ENCODE measurements at regions not wholly inside any gene's neighbourhood (a gene's known extent, or its start where the extent isn't known, plus 50 kb on each side); places are given as distances from the start of the nearest gene placed in this dataset.
A peak's percentile ranks its signal among the peaks of the same experiment; 100 is the strongest.

DNA sequence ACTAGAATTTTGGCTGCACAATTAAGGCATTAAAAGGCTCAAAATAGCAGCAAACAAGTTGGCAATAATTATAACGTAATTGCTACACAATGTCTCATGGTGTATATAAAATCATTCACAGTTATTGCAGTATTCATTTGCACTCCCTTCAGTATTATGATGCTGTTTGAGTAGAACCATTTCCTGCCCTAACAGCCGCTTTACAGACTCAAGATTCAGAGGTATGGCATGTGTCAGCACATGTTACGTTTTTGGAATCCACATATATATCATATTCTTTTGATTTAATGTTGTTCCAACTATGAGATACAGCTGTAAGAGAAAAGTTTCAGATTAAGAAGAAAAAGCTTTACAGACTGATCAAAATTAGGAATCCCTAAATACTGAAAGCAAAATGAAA lies 56.3 kb upstream of the NCKAP5 start:
- Histone ChIP-seq H3K4me3 (ENCODE audit: low read length) (no peak overlapping the region), H3K9ac (ENCODE audit: low read depth, low read length) (no peak overlapping the region), H3K27me3 (ENCODE audit: insufficient read depth, low read length) (no peaks in the 10 kb centered on the region), H3K27ac (ENCODE audit: low read depth, low read length) (no peak overlapping the region), H3K36me3 (ENCODE audit: insufficient read depth, low read length) (no peaks in the 10 kb centered on the region), H3K9me3 (ENCODE audit: insufficient read depth, low read depth, low read length) (0 out of 2 replicates have a peak, but pooled peaks cover 2% of the 10 kb centered on the region), H3K4me1 (ENCODE audit: insufficient read depth, low read length) (peaks cover 7% of the 10 kb centered on the region)
- 95% methylated on average over 2 of the region's 3 CpGs for WGBS

DNA sequence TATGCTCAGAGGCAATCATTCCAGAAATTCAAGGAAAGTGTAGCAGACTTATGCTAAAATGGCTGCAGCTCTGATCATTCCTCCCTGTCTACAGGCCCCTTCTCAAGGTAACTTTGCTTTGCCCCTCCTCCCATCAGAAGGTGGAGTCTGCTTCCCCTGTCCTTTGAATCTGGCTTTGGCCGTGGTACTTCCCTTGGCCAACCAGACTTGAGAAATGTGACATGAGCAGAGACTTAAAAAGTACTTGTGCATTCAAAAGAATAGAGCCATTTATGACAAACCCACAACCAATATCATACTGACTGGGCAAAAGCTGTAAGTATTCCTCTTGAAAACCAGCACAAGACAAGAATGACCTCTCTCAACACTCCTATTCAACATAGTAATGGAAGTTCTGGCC lies 59.5 kb upstream of the NCKAP5 start:
- Histone ChIP-seq H3K27me3 (ENCODE audit: insufficient read depth, low read length) (no peaks in the 10 kb centered on the region), H3K4me1 (ENCODE audit: insufficient read depth, low read length) (peaks cover 7% of the 10 kb centered on the region), H3K9me3 (ENCODE audit: insufficient read depth, low read depth, low read length) (0 out of 2 replicates have a peak, but pooled peaks cover 2% of the 10 kb centered on the region), H3K27ac (ENCODE audit: low read depth, low read length) (no peak overlapping the region), H3K9ac (ENCODE audit: low read depth, low read length) (no peak overlapping the region), H3K36me3 (ENCODE audit: insufficient read depth, low read length) (no peaks in the 10 kb centered on the region), H3K4me3 (ENCODE audit: low read length) (no peak overlapping the region)
- 89% methylated on average over 1 of the region's 1 CpG for WGBS

DNA sequence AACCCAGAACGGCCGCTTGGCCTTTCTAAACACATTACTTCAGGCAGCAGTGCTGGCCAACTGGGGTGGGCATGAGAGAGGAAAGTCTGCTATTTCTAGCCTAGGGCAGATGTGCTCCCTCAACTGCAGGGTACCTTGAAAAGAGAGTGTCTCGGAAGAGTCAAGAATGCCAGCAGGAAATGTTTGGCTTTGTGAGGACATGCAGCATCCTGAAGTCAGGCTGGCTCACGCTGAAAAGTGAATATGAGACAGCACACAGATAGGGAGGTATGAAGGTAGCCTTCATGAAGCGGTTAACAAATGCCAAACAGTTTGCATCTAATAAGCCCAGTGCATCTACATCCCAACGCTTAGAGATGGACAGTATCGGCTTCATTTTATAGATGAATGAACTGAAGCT lies 65.0 kb upstream of the NCKAP5 start:
- Histone ChIP-seq H3K27me3 (ENCODE audit: insufficient read depth, low read length) (no peaks in the 10 kb centered on the region), H3K9ac (ENCODE audit: low read depth, low read length) (no peak overlapping the region), H3K4me1 (ENCODE audit: insufficient read depth, low read length) (peaks cover 6% of the 10 kb centered on the region; the same call in 1 of the 2 replicates), H3K36me3 (ENCODE audit: insufficient read depth, low read length) (no peaks in the 10 kb centered on the region), H3K27ac (ENCODE audit: low read depth, low read length) (no peak overlapping the region), H3K4me3 (ENCODE audit: low read length) (no peak overlapping the region), H3K9me3 (ENCODE audit: insufficient read depth, low read depth, low read length) (no peaks in the 10 kb centered on the region)
- WGBS: 92% methylated on average over 7 of the region's 7 CpGs

DNA sequence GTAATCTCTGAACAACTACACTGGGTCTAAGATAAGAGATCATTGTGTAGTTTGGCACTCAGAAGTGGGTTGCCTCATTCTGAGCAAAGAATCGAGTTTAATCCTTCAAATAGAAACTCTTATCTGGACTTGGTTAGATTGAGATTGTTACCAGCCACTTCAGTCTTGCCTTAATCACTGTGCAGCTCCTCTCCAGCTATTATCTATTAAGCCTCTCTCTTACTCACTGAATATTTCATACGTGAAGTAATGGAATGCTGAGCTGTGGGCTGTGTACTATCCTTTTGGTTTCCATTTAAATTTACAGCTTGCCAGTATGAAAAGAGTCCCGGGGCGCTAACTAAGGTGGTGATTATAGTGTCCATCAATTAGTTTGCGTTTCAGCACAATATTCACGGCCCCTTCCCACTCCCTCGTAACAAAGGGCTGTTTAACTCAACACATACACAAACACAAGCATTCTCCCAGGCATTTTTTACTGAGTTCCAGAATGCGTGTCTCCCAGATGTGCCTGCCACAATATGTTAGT lies 65.7 kb upstream of the NCKAP5 start:
- Histone ChIP-seq H3K9me3 (ENCODE audit: insufficient read depth, low read depth, low read length) (no peaks in the 10 kb centered on the region), H3K4me1 (ENCODE audit: insufficient read depth, low read length) (peaks cover 6% of the 10 kb centered on the region; the same call in 1 of the 2 replicates), H3K27ac (ENCODE audit: low read depth, low read length) (no peak overlapping the region), H3K36me3 (ENCODE audit: insufficient read depth, low read length) (no peaks in the 10 kb centered on the region), H3K4me3 (ENCODE audit: low read length) (no peak overlapping the region), H3K27me3 (ENCODE audit: insufficient read depth, low read length) (no peaks in the 10 kb centered on the region), H3K9ac (ENCODE audit: low read depth, low read length) (no peak overlapping the region)
- 92% methylated on average over 8 of the region's 8 CpGs for WGBS

DNA sequence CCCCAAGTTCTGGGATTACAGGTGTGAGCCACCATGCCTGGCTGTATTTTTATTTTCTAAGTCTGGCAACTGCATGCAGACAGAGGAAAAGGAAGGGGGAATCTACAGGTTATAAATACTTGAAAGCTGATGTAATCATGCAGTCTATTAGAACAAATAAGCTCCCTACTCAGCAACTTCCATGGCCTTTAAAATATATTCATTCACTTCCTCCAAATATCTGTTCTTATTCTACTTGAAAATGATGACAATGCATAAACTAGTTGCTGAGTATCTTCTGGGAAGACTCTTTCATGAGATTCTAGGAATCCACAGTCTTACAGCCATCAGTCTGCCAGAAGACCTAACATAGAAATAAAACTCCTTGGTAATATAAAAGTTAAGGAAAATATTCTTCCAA lies 66.9 kb upstream of the NCKAP5 start:
- Histone ChIP-seq H3K4me3 (ENCODE audit: low read length) (no peak overlapping the region), H3K36me3 (ENCODE audit: insufficient read depth, low read length) (no peaks in the 10 kb centered on the region), H3K27me3 (ENCODE audit: insufficient read depth, low read length) (no peaks in the 10 kb centered on the region), H3K9me3 (ENCODE audit: insufficient read depth, low read depth, low read length) (no peaks in the 10 kb centered on the region), H3K27ac (ENCODE audit: low read depth, low read length) (no peak overlapping the region), H3K9ac (ENCODE audit: low read depth, low read length) (no peak overlapping the region), H3K4me1 (ENCODE audit: insufficient read depth, low read length) (peaks cover 6% of the 10 kb centered on the region; the same call in 1 of the 2 replicates)

DNA sequence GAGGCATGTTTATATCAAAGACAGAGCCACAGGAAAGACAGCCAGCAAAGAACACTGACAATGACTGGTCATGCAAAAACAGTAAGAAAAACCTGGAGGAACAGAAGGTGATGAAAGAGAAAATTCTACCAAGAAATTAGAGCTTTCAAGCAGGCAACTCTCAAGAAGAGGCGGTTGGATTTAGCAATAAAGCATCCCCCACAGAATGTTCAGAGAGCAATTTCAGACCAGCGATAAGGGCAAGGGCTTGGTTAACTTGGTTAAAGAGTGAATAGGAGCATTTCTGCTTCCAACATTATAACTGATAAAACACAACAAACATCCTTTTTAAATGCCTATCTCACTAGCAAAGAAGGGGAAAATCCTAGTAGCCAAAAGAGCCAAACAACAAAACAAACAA lies 68.0 kb upstream of the NCKAP5 start:
- Histone ChIP-seq H3K27me3 (ENCODE audit: insufficient read depth, low read length) (no peaks in the 10 kb centered on the region), H3K4me1 (ENCODE audit: insufficient read depth, low read length) (peaks cover 6% of the 10 kb centered on the region; the same call in 1 of the 2 replicates), H3K36me3 (ENCODE audit: insufficient read depth, low read length) (no peaks in the 10 kb centered on the region), H3K9ac (ENCODE audit: low read depth, low read length) (no peak overlapping the region), H3K9me3 (ENCODE audit: insufficient read depth, low read depth, low read length) (no peaks in the 10 kb centered on the region), H3K27ac (ENCODE audit: low read depth, low read length) (no peak overlapping the region), H3K4me3 (ENCODE audit: low read length) (no peak overlapping the region)
- WGBS: 100% methylated on average over 2 of the region's 2 CpGs

DNA sequence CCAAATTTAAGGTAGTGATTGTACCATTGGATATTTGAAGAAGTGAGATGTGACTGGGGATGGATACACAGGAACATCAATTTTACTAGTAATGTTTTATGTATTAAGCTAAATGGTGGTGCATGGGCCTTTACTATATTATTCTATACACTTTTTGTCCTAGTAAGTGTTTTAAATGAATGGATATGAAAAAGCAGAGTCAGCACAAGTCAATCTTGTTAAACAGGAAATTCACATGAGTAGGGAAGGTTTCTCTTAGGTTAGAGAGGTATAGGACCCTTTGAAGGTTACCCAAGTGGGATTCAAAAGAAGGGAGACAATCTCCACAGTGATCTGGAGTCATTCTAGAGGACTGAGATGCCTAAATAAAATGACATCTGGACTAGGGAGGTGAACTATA lies 71.8 kb upstream of the NCKAP5 start:
- no peak overlapping the region for H3K27ac ChIP-seq (ENCODE audit: low read depth, low read length)
- H3K4me1 ChIP-seq (ENCODE audit: insufficient read depth, low read length): peaks cover 24% of the 10 kb centered on the region
- H3K27me3 ChIP-seq (ENCODE audit: insufficient read depth, low read length): no peaks in the 10 kb centered on the region
- H3K9me3 ChIP-seq (ENCODE audit: insufficient read depth, low read depth, low read length): no peaks in the 10 kb centered on the region
- no peak overlapping the region for H3K9ac ChIP-seq (ENCODE audit: low read depth, low read length)
- H3K36me3 ChIP-seq (ENCODE audit: insufficient read depth, low read length): no peaks in the 10 kb centered on the region
- no peak overlapping the region for H3K4me3 ChIP-seq (ENCODE audit: low read length)

DNA sequence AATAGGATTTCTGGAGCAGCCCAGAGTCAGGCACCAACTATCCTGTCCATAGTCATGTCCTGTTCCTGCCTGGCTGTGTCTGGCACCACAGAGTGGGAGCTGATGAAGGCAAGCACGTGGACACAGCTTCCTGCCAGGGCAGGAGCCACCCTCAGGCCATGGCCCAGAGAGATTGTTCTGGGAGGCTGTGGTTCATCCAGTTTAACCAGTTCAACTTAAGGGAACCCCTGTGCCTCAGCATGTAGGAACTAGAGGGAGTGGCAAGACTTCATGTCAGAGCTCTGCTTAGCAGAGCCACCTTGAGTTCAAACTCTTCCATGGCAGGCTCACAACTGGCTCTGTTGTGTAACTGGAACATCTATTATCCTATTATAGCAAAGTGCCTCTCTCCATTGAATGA lies 73.2 kb upstream of the NCKAP5 start:
- H3K9me3 ChIP-seq (ENCODE audit: insufficient read depth, low read depth, low read length): no peaks in the 10 kb centered on the region
- H3K36me3 ChIP-seq (ENCODE audit: insufficient read depth, low read length): no peaks in the 10 kb centered on the region
- no peak overlapping the region for H3K27ac ChIP-seq (ENCODE audit: low read depth, low read length)
- H3K27me3 ChIP-seq (ENCODE audit: insufficient read depth, low read length): no peaks in the 10 kb centered on the region
- H3K9ac ChIP-seq (ENCODE audit: low read depth, low read length): no peak overlapping the region
- H3K4me3 ChIP-seq (ENCODE audit: low read length): no peak overlapping the region
- H3K4me1 ChIP-seq (ENCODE audit: insufficient read depth, low read length): peaks cover 24% of the 10 kb centered on the region
- 51% methylated on average over 1 of the region's 1 CpG for WGBS

DNA sequence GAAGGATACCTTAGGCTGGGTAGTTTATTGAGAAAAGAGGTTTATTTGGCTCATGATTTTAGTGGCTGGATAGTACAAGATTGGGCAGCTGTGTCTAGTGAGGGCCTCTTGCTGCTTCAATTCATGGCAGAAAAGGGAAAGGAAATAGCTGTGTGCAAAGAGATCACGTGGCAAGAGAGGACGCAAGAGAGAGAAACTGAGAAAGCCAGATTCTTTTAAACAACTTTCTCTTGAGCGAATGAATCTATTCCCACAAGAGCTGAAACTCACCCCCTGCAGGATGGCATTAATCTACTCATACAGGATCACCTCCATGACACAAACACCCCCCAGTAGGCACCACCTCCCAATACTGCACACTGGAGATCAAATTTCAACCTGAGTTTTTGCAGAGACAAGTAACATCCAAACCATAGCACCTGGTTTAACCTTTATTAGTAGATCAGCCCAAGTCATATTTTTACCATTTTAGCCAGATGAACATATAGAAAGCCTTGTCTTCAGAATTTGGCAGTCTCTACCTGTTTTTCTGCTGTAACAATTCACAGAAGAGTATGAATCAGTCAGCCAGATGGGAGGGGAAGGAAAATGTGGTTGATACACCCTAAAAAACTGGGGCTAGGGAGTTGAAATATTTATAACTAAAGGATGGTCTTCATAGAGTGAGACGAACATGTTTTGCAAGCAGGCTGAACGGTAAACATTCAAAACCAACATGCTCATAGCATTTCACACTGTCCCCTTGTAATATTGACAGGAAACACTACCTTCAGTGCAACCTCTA lies 73.9 kb upstream of the NCKAP5 start:
- H3K27ac ChIP-seq (ENCODE audit: low read depth, low read length): no peak overlapping the region
- WGBS: 86% methylated on average over 5 of the region's 5 CpGs

DNA sequence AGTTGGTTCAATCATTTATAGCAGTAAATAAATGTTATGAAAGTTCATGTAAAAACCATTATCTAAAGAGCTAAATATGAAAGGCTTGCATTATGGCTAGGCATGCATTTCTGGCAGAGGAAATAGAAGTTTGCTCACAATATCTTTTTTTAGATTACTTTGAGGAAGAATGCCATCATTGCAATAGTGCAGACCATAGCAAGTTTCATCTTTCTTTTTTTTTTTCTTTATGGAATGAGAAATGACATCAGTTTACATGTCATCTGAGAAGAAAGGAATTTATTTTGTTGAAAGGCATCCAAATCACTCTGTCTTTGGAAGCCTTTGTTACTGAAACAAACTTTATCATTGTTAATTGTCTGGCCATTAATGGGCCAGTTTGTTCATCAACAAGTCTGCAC lies 74.5 kb upstream of the NCKAP5 start:
- no peaks in the 10 kb centered on the region for H3K36me3 ChIP-seq (ENCODE audit: insufficient read depth, low read length)
- no peaks in the 10 kb centered on the region for H3K27me3 ChIP-seq (ENCODE audit: insufficient read depth, low read length)
- no peaks in the 10 kb centered on the region for H3K9me3 ChIP-seq (ENCODE audit: insufficient read depth, low read depth, low read length)
- peaks cover 18% of the 10 kb centered on the region; the same call in 1 of the 2 replicates for H3K4me1 ChIP-seq (ENCODE audit: insufficient read depth, low read length)
- H3K9ac ChIP-seq (ENCODE audit: low read depth, low read length): no peak overlapping the region
- no peak overlapping the region for H3K4me3 ChIP-seq (ENCODE audit: low read length)
- H3K27ac ChIP-seq (ENCODE audit: low read depth, low read length): no peak overlapping the region

More for the DNA sequence above, 73.9 kb upstream of the NCKAP5 start:
- H3K27me3 ChIP-seq (ENCODE audit: insufficient read depth, low read length): no peaks in the 10 kb centered on the region
- H3K36me3 ChIP-seq (ENCODE audit: insufficient read depth, low read length): no peaks in the 10 kb centered on the region
- no peak overlapping the region for H3K4me3 ChIP-seq (ENCODE audit: low read length)
- no peak overlapping the region for H3K9ac ChIP-seq (ENCODE audit: low read depth, low read length)
- peaks cover 22% of the 10 kb centered on the region for H3K4me1 ChIP-seq (ENCODE audit: insufficient read depth, low read length)
- no peaks in the 10 kb centered on the region for H3K9me3 ChIP-seq (ENCODE audit: insufficient read depth, low read depth, low read length)

DNA sequence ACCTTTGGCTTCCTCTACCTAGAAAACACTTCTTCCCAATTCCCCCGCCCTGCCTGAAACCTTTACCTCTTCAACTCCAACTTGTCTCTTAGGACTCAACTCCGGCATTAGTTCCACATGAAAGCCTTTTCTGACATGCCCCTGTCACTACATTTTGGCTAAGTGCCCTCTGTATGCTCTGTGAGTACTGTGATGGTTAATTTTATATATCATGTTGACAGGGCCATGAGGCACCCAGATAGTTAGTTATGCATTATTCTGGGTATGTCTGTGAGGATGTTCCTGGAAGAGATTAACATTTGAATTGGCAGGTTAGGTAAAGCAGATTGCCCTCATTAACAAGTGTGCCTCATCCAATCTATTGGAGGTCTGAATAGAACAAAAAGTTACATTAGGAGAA lies 75.6 kb upstream of the NCKAP5 start:
- H3K9ac ChIP-seq (ENCODE audit: low read depth, low read length): no peak overlapping the region
- 81% methylated on average over 2 of the region's 2 CpGs for WGBS
- H3K4me1 ChIP-seq (ENCODE audit: insufficient read depth, low read length): peaks cover 18% of the 10 kb centered on the region; the same call in 1 of the 2 replicates
- no peaks in the 10 kb centered on the region for H3K9me3 ChIP-seq (ENCODE audit: insufficient read depth, low read depth, low read length)
- no peaks in the 10 kb centered on the region for H3K36me3 ChIP-seq (ENCODE audit: insufficient read depth, low read length)
- no peaks in the 10 kb centered on the region for H3K27me3 ChIP-seq (ENCODE audit: insufficient read depth, low read length)
- H3K27ac ChIP-seq (ENCODE audit: low read depth, low read length): no peak overlapping the region
- H3K4me3 ChIP-seq (ENCODE audit: low read length): 0 out of 2 replicates have a peak overlapping the region, but pooled peaks have one; percentile 1
